ENCODE measurements at regions not wholly inside any gene's neighbourhood (a gene's known extent, or its start where the extent isn't known, plus 50 kb on each side); places are given as distances from the start of the nearest gene placed in this dataset.

- TF ChIP-seq FOSL1 (IDR thresholded peaks at IDR 0.05; ENCODE audit: low read depth) = no peak
- TF ChIP-seq EZH2 (IDR thresholded peaks at IDR 0.05) = no peak
Measured at GRCh38 chr11:131122448-131122847, 206.2 kb upstream of the SNX19 start.
